ENCODE measurements at regions not wholly inside any gene's neighbourhood (a gene's known extent, or its start where the extent isn't known, plus 50 kb on each side); places are given as distances from the start of the nearest gene placed in this dataset.
"Not testable (repeated sequence)": the region's sequence is repeated elsewhere in the genome, so short reads cannot be mapped to it uniquely, and the experiment has no call there.

GRCh38 chr1:55437692-55438091 is 222.5 kb upstream of the USP24 start:
- TF ChIP-seq CTCF (IDR thresholded peaks at IDR 0.05; ENCODE audit: extremely low read depth, insufficient read depth, missing control alignments), result no peak
- in situ Hi-C loops (cut with MboI; ENCODE audit: low pct_unique_long_range_greater_than_20kb, low sequenced_read_pairs, unreplicated experiment), result no loop called here
- DNase-seq (ENCODE audit: low spot score), result no peak

- DNase-seq (ENCODE audit: low spot score); in situ Hi-C loops (cut with MboI; ENCODE audit: low pct_unique_long_range_greater_than_20kb, low sequenced_read_pairs, unreplicated experiment): not testable (repeated sequence)
Observed at GRCh38 chr1:55430720-55431119, 215.6 kb upstream of the USP24 start.

GRCh38 chr1:55430206-55430605 is 215.0 kb upstream of the USP24 start:
- DNase-seq (ENCODE audit: low spot score); in situ Hi-C loops (cut with MboI; ENCODE audit: low pct_unique_long_range_greater_than_20kb, low sequenced_read_pairs, unreplicated experiment): not testable (repeated sequence)

DNA sequence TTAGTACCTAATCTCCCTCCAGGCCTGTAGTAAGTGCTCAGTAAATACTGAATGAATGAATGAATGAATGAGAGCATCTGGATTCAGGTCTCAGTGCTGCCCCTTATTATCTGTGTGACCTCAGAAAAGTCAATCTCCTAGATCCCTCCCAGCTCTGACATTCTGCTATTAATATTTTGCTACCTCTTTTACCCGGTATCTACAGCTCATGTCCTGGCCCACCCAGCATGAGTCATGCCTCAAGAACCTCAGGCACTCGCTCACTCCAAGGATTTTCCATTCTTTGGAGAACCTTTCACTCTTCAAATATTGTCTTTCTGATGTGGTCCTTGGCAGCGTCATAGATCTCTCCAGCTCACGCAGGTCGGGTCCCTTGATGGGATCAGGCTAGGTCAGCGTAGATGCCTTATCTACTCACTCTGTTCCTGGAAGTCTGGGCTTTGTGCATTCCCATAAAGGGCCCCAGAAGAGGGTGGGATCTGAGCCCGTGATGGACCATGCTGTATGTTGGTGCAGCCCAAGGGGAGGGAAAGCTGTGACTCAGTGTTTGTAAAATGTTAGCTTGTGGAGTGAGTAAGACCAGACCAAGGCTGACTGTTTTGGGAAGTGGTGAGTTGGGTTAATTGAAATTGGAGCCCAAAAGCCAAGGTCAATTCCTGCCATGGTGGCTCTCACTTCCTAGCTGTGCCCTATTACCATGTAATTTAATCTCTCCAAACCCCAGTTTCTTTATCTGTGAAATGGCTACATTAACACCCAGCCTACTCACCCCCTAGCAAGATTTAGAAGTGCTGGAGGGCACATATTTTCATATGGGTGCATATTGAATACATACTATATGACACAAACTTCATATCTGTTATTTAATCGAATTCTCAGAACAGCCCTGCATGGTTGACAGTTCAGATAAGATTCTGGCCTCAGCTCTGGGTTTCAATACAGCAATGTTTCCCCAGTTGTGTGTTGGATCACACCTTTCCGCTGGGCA is 214.1 kb upstream of the USP24 start:
- TF ChIP-seq CTCF (IDR thresholded peaks at IDR 0.05; ENCODE audit: extremely low read depth, insufficient read depth, missing control alignments), result no peak
- DNase-seq (ENCODE audit: low spot score), result no peak
- in situ Hi-C loops (cut with MboI; ENCODE audit: low pct_unique_long_range_greater_than_20kb, low sequenced_read_pairs, unreplicated experiment), result no loop called here

DNA sequence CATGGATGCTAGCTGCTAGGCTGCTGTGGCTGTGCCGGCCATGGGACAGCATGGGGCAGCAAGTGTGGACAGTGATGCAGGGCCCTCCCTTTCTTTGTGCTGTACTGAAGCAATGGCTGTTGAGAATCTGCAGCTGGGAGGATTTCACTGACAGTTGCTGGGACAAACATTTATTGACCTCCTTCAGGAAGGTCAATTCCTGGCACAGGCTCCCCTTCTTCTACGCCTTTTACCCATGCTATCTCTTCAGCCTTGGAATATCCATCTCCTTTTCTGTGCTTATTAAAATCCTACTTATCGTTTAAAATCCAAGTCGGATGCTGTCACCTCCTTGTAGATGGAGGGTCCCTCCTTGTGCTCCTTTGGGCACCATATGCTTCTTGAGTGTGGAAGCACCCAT is 213.1 kb upstream of the USP24 start:
- no peak for TF ChIP-seq CTCF (IDR thresholded peaks at IDR 0.05; ENCODE audit: extremely low read depth, insufficient read depth, missing control alignments)
- DNase-seq (ENCODE audit: low spot score), result no peak
- in situ Hi-C loops (cut with MboI; ENCODE audit: low pct_unique_long_range_greater_than_20kb, low sequenced_read_pairs, unreplicated experiment), result no loop called here

- DNase-seq (ENCODE audit: low spot score), result no peak
- in situ Hi-C loops (cut with MboI; ENCODE audit: low pct_unique_long_range_greater_than_20kb, low sequenced_read_pairs, unreplicated experiment), result no loop called here
- TF ChIP-seq CTCF (IDR thresholded peaks at IDR 0.05; ENCODE audit: extremely low read depth, insufficient read depth, missing control alignments), result no peak
Observed at GRCh38 chr1:55427606-55428005, 212.4 kb upstream of the USP24 start.

DNA sequence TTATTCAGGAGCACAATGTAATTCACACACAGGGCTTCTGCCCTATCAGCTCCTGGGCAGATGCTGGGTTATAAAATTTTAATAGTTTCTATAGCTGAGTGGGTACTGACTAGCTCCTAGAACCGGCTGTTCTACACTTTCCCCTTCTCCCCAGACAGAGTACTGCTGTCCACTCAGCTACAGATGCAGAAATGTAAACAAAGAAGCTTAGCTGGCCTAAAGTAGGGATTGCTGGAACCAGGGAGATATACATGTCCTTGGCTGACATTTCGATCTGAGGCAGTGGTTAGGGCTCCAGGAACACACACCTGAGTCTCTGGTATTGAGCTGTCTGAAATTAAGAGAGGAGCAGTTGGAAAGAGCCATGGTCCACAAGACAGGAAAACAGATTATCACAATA is 211.5 kb upstream of the USP24 start:
- in situ Hi-C loops (cut with MboI; ENCODE audit: low pct_unique_long_range_greater_than_20kb, low sequenced_read_pairs, unreplicated experiment), result no loop called here
- TF ChIP-seq CTCF (IDR thresholded peaks at IDR 0.05; ENCODE audit: extremely low read depth, insufficient read depth, missing control alignments), result no peak
- DNase-seq (ENCODE audit: low spot score), result no peak
